C1 segment of cervical spinal cord (tissue), 14 donors: ENCODE measurements at regions not wholly inside any gene's neighbourhood (a gene's known extent, or its start where the extent isn't known, plus 50 kb on each side); places are given as distances from the start of the nearest gene placed in this dataset.

Experiments used
- DNase-seq, 14 donors: peaks; one replicate each; lab custom pipeline; 2025; lab: John Stamatoyannopoulos, UW

DNA sequence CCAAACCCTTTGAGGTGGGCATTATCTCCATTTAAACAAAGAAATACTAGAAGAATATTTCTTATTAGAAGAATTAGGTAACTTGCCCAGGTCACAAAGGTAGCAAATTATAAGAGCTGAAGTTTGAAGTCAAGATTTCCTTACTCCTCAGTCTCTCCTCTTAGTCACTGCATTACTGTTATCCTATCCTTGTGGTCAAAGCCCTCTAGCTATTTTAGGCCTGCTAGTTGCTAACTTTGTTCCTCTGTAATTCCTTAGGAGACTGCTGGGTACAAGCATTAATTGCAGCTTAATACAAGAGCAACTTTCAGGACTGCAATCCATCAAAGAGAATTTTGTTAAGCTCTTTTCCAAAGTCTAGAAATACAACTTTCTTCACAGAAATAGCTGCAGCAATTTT is 528.2 kb downstream of the ZIC1 start:
- DNase-seq: no peak

DNA sequence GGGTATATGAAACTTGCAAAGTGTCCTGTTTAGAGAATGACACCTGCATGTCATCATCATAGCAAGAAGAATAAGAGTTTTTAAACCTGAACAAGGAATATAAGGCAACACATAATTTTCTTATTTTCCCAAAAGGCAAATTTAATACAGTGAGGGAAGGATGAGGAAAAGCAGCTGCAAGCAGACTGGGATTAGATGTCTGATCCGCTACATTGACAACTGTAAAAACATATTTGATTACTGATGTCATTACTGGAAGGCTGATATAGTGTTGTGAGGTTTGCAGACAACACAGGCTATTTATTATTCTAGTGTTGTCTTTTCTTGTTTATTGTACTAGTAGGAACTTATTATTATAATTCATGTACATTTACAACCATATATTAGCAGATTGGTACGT is 528.7 kb downstream of the ZIC1 start:
- no peak for DNase-seq

- no peak for DNase-seq
Measured at GRCh38 chr3:147939425-147939824, 530.3 kb downstream of the ZIC1 start.

DNA sequence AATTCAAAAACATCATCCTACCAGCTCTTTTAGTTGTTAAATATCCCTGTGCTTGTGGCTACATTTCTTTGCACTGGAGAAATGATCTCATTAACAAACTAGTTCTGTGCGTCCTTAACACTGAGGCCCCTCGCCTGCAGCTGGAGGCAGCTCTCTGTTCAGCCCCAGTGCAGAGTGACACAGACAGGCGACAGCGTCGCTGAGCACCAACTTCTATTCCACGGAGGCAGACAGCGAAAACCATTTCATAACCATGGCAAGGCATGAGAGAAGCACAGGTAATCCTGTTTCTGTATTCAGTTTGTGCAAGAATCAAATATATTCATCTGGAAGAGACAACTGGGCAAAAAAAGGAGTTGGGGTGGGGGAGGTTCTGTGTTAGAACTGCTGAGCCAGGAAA is 530.7 kb downstream of the ZIC1 start:
- DNase-seq: peak in 11 of 14 donors; percentile 9 to 58 (median 27)

- DNase-seq: no peak
Measured at GRCh38 chr3:147940405-147941193, 531.4 kb downstream of the ZIC1 start.

- no peak for DNase-seq
Measured at GRCh38 chr3:147941969-147942368, 532.8 kb downstream of the ZIC1 start.

DNA sequence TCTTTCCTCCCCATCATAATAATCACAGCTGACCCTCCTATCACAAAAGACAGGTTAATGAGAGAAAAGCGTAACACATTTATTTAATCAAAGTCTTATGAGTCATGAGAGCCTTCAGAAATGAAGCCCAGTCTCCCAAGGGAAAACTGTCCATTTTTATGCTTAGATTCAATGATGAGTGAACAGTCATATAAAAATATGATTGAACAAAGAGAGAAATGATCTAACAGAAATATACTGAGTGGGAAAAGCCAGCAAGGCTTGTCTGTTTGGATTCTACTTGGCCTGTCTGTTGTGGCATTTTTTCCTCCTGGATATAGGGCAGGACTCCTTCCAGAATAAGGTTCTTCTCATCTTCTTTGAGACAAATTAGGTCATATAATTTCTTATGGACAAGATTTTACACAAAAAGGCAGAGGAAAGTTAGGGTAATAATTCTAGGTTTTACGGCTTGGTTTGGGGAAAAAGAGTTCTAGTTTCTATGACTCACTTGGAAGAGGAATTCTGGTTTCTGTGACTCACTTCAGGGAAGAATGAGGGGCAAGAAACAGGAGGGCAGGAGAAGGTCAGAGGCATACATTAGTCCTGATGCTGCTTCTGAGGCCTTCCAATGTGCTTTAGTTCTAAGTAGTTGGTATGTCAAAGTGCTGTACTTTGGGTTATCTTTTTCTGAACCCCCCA is 534.2 kb downstream of the ZIC1 start:
- DNase-seq: no peak

- peak in 8 of 14 donors; percentile 5 to 42 (median 26) for DNase-seq
Measured at GRCh38 chr3:147945968-147946519, 536.9 kb downstream of the ZIC1 start.

GRCh38 chr3:147956615-147957014 is 547.5 kb downstream of the ZIC1 start:
- DNase-seq: no peak

- DNase-seq: no peak
Measured at GRCh38 chr3:147958754-147959153, 549.6 kb downstream of the ZIC1 start.

GRCh38 chr3:147960786-147961185 is 551.6 kb downstream of the ZIC1 start:
- no peak for DNase-seq

GRCh38 chr3:147962408-147963164 is 553.4 kb downstream of the ZIC1 start:
- DNase-seq: no peak

DNA sequence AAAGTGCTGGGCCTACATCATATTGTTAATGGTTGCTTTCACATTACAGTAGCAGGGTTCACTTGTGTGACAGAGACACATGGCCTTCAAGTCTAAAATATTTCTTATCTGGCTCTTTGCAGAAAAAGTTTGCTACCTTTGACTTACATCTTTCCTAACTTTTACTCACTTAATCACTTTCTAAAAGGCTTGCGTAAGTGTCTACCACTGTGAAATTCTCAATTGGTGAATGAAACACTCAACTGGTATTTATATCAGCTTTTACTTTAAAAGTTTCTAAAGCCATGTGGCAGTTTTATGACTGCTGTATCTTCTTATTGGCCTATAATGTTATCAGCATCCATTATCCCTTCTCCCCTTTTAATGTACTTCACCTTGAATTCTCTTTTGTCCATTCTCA is 554.5 kb downstream of the ZIC1 start:
- no peak for DNase-seq

- no peak for DNase-seq
Measured at GRCh38 chr3:147975165-147975564, 566.0 kb downstream of the ZIC1 start.

DNA sequence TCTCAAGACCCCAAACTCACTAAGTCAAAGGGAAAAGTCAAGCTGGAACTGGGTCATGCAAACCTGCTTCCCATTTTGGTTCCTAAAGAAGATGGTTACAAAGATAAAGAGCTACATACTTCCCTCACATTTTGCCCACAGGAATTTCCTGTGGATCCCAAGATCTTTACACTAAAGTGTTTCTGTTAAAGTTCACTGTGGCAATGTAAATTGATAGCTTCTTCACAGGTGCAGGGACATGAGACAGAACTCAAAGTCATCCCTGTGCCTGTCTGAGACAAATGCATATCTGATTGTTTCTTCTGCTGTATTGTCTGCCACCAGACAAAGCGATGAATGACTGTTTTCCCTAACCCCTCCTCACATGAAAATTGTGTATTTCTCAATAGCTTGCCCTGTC is 567.8 kb downstream of the ZIC1 start:
- no peak for DNase-seq

DNA sequence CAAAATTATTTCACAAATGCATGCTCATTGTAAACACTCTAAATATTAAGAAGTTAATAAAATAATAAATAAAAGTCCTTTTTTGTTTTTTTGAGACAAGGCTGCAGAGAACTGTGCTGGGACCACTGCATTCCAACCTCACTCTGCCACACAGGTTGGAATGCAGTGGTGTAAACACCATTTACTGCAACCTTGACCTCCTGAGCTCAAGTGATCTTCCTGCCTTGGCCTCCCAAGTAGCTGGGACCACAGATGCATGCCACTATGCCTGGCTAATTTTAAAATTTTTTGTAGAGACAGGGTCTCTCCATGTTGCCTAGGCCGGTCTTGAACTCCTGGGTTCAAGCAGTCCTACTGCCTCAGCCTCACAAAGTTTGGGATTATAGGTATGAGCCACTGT is 578.4 kb downstream of the ZIC1 start:
- DNase-seq: no peak

GRCh38 chr3:147989344-147989743 is 580.2 kb downstream of the ZIC1 start:
- DNase-seq: no peak

- DNase-seq: no peak
Measured at GRCh38 chr3:148002705-148003205, 593.6 kb downstream of the ZIC1 start.

GRCh38 chr3:148004331-148004730 is 595.2 kb downstream of the ZIC1 start:
- DNase-seq: no peak

DNA sequence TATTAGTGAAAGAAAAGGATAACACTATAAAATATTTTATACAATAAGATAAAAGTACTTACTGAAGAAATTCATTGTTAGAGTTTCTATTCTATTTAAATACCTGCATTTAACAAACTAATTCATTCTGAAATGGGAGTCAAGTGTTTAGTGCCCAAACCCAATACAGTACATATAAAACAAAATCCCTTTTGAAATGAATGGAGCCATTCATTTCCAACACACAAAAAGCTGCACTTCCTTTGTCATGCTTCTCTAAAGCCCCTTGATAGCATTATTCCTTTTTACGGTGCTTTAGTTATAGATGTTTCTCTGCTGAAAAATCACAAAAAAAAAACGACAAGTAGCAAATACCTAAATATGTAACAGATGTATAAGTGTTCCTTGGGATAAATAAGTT is 596.3 kb downstream of the ZIC1 start:
- no peak for DNase-seq

- DNase-seq: no peak
Measured at GRCh38 chr3:148006508-148006907, 597.3 kb downstream of the ZIC1 start.

DNA sequence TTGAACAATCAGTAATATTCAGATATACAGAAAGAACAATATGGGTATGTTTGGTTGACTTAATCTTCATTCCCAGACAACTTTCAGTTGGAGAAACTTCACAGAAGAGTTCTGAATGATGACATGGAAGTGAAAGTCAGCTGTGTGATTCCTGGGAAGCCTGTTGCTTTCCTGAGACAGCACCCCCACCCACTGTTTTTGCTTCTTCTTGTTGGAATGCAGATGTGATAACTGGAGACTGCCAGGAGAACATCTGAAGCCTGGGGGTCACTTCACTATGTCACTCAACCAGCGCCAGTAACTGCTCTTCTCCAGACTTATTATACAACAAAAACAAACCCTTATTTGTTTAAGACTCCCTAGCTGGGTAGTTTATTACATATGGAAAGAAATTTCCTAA is 599.4 kb downstream of the ZIC1 start:
- DNase-seq: no peak
